CD8-positive, alpha-beta memory T cell (primary cell): ENCODE measurements at regions not wholly inside any gene's neighbourhood (a gene's known extent, or its start where the extent isn't known, plus 50 kb on each side); places are given as distances from the start of the nearest gene placed in this dataset.

Experiments
- CTCF ChIA-PET: fragments of 350-600 bp; sonication (Branson Sonifier 250); formaldehyde crosslinking; loops from one replicate; lab custom pipeline; 2021; ENCODE audit warnings: antibody characterized with exemption; lab: Charles Lee
- POLR2A ChIA-PET: fragments of 350-600 bp; sonication (Branson Sonifier 250); formaldehyde crosslinking; loops from one replicate; lab custom pipeline; 2021; ENCODE audit warnings: antibody characterized with exemption; lab: Charles Lee
- DNase-seq, 5 donors: peaks; one replicate each; pipeline versions ENCODE4 v3.0.0 to v3.0.0-alpha.2; 2020 to 2022; ENCODE audit warnings: mixed read lengths in 1 of 5
- H3K27ac ChIP-seq: one replicate; pipeline ENCODE4 v1.7.0; 2013; ENCODE audit warnings: low read depth, mild to moderate bottlenecking, low read length, moderate library complexity
- H3K27me3 ChIP-seq: 2 replicates; pipeline ENCODE4 v1.7.0; 2013; ENCODE audit warnings: low read length, mild to moderate bottlenecking; ENCODE audit not compliant: insufficient read depth, poor library complexity, severe bottlenecking
- H3K36me3 ChIP-seq: 2 replicates; pipeline ENCODE4 v1.7.0; 2013; ENCODE audit warnings: mild to moderate bottlenecking, low read length, moderate library complexity; ENCODE audit not compliant: insufficient read depth
- H3K4me1 ChIP-seq: 2 replicates; pipeline ENCODE4 v1.7.0; 2013; ENCODE audit warnings: mild to moderate bottlenecking, low read length, moderate library complexity; ENCODE audit not compliant: insufficient read depth
- H3K4me3 ChIP-seq: 2 replicates; pipeline ENCODE4 v1.7.0; 2013; ENCODE audit warnings: mild to moderate bottlenecking, low read length
- H3K9me3 ChIP-seq: 2 replicates; pipeline ENCODE4 v1.7.0; 2013; ENCODE audit warnings: mild to moderate bottlenecking, low read length
- H3K27ac Mint-ChIP-seq, 8 donors: one replicate each; pipeline ENCODE4 v1.8.0; 2020 to 2021; ENCODE audit warnings: mixed read lengths in 8 of 8, mild to moderate bottlenecking in 6 of 8, inconsistent platforms in 3 of 8, moderate library complexity in 3 of 8
- H3K27me3 Mint-ChIP-seq, 2 donors: one replicate each; pipeline ENCODE4 v1.8.0; 2020 to 2021; ENCODE audit warnings: mixed read lengths in 2 of 2, mild to moderate bottlenecking in 1 of 2, moderate library complexity in 1 of 2
- H3K36me3 Mint-ChIP-seq, 3 donors: one replicate each; pipeline ENCODE4 v1.8.0; 2020 to 2021; ENCODE audit warnings: mixed read lengths in 3 of 3, inconsistent platforms in 1 of 3, mild to moderate bottlenecking in 1 of 3
- H3K4me1 Mint-ChIP-seq, 3 donors: one replicate each; pipeline ENCODE4 v1.8.0; 2020 to 2021; ENCODE audit warnings: mixed read lengths in 3 of 3, inconsistent platforms in 1 of 3, mild to moderate bottlenecking in 1 of 3
- H3K4me3 Mint-ChIP-seq, 7 donors: one replicate each; pipeline ENCODE4 v1.8.0; 2020 to 2021; ENCODE audit warnings: mixed read lengths in 7 of 7, mild to moderate bottlenecking in 6 of 7, moderate library complexity in 4 of 7, inconsistent platforms in 2 of 7
- H3K9me3 Mint-ChIP-seq, 5 donors: one replicate each; pipeline ENCODE4 v1.8.0; 2020 to 2022; ENCODE audit warnings: mixed read lengths in 5 of 5, mild to moderate bottlenecking in 3 of 5, moderate library complexity in 2 of 5, inconsistent platforms in 1 of 5

DNA sequence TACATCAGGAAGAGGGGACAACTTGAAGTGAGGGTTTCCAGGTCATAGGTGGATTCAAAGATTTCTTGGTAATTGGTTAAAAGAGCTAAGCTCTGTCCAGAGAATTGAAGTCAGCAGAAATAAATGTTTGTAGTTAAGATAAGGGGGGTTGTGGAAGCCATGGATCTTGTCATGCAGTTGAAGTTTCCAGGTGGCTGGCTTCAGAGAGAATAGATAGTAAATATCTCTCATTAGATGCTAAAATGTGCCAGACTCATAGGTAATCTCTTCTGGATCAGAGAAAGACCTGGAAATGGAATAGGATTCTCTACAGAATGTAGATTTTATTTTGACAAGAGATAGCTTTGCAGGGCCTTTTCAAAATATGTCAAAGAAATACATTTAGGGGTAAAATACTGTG, 491.7 kb downstream of the PRR16 start:
- Mint-ChIP-seq H3K4me3 (no peak overlapping the region), H3K27me3 (peaks cover 0 to 3% of the 10 kb centered on the region in 2 donors), H3K4me1 (no peaks in the 10 kb centered on the region), H3K36me3 (no peaks in the 10 kb centered on the region), H3K9me3 (peaks cover 6 to 44% (median 19%) of the 10 kb centered on the region in 5 donors), H3K27ac (no peak overlapping the region)
- no peaks in the 10 kb centered on the region for H3K4me1 ChIP-seq
- no peak overlapping the region for H3K27ac ChIP-seq
- CTCF ChIA-PET: no interaction called here
- no peak for DNase-seq
- H3K4me3 ChIP-seq: no peak overlapping the region
- H3K36me3 ChIP-seq: no peaks in the 10 kb centered on the region
- H3K27me3 ChIP-seq: no peaks in the 10 kb centered on the region
- POLR2A ChIA-PET: no interaction called here
- H3K9me3 ChIP-seq: no peaks in the 10 kb centered on the region

DNA sequence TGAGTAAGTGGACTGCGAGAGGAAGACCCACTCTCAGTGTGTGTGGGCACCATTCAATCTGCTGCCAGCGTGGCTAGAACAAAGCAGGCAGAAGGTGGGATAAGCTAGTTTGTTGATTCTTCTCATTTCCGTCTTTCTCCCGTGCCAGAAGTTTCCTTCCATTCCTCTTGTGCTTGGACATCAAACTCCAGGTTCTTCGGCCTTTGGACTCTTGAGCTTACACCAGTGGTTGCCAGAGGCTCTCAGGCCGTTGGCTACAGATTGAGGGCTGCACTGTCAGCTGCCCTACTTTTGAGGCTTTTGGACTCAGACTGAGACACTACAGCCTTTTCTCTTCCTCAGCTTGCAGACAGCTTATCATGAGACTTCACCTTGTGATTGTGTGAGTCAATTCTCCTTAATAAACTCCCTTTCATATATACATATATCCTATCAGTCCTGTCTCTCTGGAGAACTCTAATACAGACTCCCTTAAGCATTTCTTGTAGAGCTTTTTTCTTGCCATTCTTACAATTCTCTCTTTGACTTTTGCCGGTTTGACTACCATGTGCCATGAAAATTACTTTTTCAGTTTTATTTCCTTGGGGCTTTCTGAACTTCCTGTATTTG, 494.9 kb downstream of the PRR16 start:
- H3K27me3 ChIP-seq: no peaks in the 10 kb centered on the region
- Mint-ChIP-seq H3K4me3 (no peak overlapping the region), H3K27me3 (peaks cover 0 to 3% of the 10 kb centered on the region in 2 donors), H3K4me1 (no peaks in the 10 kb centered on the region), H3K27ac (no peak overlapping the region), H3K36me3 (no peaks in the 10 kb centered on the region), H3K9me3 (peaks cover 5 to 29% (median 11%) of the 10 kb centered on the region in 5 donors)
- H3K9me3 ChIP-seq: no peaks in the 10 kb centered on the region
- H3K36me3 ChIP-seq: no peaks in the 10 kb centered on the region
- no peak overlapping the region for H3K27ac ChIP-seq
- H3K4me1 ChIP-seq: no peaks in the 10 kb centered on the region
- POLR2A ChIA-PET: no interaction called here
- DNase-seq: no peak
- CTCF ChIA-PET: no interaction called here
- no peak overlapping the region for H3K4me3 ChIP-seq

GRCh38 chr5:120960510-120960909, 496.4 kb downstream of the PRR16 start:
- Histone ChIP-seq H3K36me3 (no peaks in the 10 kb centered on the region), H3K4me1 (no peaks in the 10 kb centered on the region), H3K27ac (no peak overlapping the region), H3K27me3 (no peaks in the 10 kb centered on the region), H3K4me3 (no peak overlapping the region), H3K9me3 (no peaks in the 10 kb centered on the region)
- H3K36me3 Mint-ChIP-seq: no peaks in the 10 kb centered on the region
- H3K27ac Mint-ChIP-seq: no peak overlapping the region
- no peak for DNase-seq
- H3K4me3 Mint-ChIP-seq: no peak overlapping the region
- POLR2A ChIA-PET: no interaction called here
- peaks cover 7 to 19% (median 11%) of the 10 kb centered on the region in 5 donors for H3K9me3 Mint-ChIP-seq
- no peaks in the 10 kb centered on the region for H3K4me1 Mint-ChIP-seq
- H3K27me3 Mint-ChIP-seq: peaks cover 0 to 3% of the 10 kb centered on the region in 2 donors
- CTCF ChIA-PET: no interaction called here

DNA sequence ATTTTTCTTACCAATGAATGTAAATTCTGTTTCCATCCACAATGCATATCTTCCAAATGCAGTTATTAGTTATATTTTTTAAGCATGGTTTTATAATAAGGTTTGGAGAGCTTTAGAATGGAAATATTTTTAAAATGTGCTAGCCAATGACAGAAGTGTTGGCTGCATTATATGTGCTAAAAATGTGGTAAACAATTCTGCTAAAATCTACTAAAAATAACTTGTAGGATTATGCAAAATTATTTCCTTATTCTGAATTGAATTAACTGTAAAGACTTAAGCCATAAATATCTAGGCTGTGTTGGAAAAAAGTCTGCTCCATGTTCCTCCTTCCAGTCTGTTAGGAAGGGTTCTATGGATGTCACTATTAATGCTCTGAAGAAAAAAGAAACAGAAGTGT, 503.3 kb downstream of the PRR16 start:
- H3K4me1 ChIP-seq: no peaks in the 10 kb centered on the region
- no peaks in the 10 kb centered on the region for H3K36me3 ChIP-seq
- no peak overlapping the region for H3K4me3 ChIP-seq
- CTCF ChIA-PET: no interaction called here
- no peak overlapping the region for H3K27ac ChIP-seq
- peaks cover 9 to 24% (median 13%) of the 10 kb centered on the region in 5 donors for H3K9me3 Mint-ChIP-seq
- H3K9me3 ChIP-seq: no peaks in the 10 kb centered on the region
- H3K27me3 ChIP-seq: no peaks in the 10 kb centered on the region
- no peak overlapping the region for H3K4me3 Mint-ChIP-seq
- H3K4me1 Mint-ChIP-seq: no peaks in the 10 kb centered on the region
- no peak overlapping the region for H3K27ac Mint-ChIP-seq
- no peak for DNase-seq
- H3K36me3 Mint-ChIP-seq: no peaks in the 10 kb centered on the region
- POLR2A ChIA-PET: no interaction called here
- H3K27me3 Mint-ChIP-seq: no peaks in the 10 kb centered on the region

DNA sequence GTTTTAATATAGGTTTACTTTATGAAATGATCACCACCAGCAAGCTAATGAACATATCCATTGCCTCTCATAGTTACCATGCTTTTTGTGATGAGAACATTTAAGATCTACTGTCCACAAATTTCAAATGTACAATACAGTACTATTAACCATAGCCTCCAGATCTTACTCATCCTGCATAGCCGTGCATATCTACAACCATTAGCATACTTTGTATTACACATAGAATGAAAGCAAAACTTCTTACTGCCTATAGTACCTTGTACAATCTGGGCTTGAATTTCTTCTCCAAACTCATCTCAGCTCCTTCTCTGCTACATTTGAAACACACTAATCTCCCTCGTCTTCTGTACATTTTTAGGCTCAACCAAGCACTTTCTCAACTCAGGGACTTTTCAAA, 510.6 kb downstream of the PRR16 start:
- Histone ChIP-seq H3K27ac (no peak overlapping the region), H3K4me3 (no peak overlapping the region), H3K9me3 (no peaks in the 10 kb centered on the region), H3K36me3 (no peaks in the 10 kb centered on the region), H3K4me1 (no peaks in the 10 kb centered on the region), H3K27me3 (no peaks in the 10 kb centered on the region)
- no peak overlapping the region for H3K4me3 Mint-ChIP-seq
- POLR2A ChIA-PET: no interaction called here
- no peaks in the 10 kb centered on the region for H3K4me1 Mint-ChIP-seq
- no peaks in the 10 kb centered on the region for H3K36me3 Mint-ChIP-seq
- CTCF ChIA-PET: no interaction called here
- H3K27me3 Mint-ChIP-seq: no peaks in the 10 kb centered on the region
- peaks cover 4 to 18% (median 11%) of the 10 kb centered on the region in 5 donors for H3K9me3 Mint-ChIP-seq
- no peak for DNase-seq
- H3K27ac Mint-ChIP-seq: no peak overlapping the region

DNA sequence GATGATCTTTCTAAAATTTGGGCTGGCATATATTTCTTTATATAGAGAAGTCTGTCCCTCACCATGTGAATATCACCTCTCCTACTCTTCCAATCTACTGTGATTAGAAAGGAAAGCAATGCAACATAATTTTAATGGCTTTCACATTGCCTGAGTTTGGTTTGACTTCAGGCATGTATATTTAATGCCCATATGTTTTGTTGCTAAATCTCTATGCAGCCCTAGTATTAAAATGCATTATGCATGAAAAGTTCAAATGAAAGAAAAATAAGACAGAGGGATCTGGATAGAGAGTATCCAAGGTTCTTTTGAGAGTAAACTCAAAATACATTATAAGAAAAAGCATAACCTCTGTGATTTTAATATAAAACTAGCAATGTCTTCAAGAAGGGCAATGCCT, 518.3 kb downstream of the PRR16 start:
- no peaks in the 10 kb centered on the region for H3K27me3 ChIP-seq
- no peaks in the 10 kb centered on the region for H3K36me3 Mint-ChIP-seq
- no peaks in the 10 kb centered on the region for H3K27me3 Mint-ChIP-seq
- H3K9me3 ChIP-seq: no peaks in the 10 kb centered on the region
- H3K4me1 Mint-ChIP-seq: no peaks in the 10 kb centered on the region
- DNase-seq: no peak
- H3K4me3 Mint-ChIP-seq: no peak overlapping the region
- H3K27ac Mint-ChIP-seq: no peak overlapping the region
- CTCF ChIA-PET: no interaction called here
- POLR2A ChIA-PET: no interaction called here
- peaks cover 2 to 7% (median 3%) of the 10 kb centered on the region in 5 donors for H3K9me3 Mint-ChIP-seq
- H3K27ac ChIP-seq: no peak overlapping the region
- no peak overlapping the region for H3K4me3 ChIP-seq
- no peaks in the 10 kb centered on the region for H3K4me1 ChIP-seq
- no peaks in the 10 kb centered on the region for H3K36me3 ChIP-seq

DNA sequence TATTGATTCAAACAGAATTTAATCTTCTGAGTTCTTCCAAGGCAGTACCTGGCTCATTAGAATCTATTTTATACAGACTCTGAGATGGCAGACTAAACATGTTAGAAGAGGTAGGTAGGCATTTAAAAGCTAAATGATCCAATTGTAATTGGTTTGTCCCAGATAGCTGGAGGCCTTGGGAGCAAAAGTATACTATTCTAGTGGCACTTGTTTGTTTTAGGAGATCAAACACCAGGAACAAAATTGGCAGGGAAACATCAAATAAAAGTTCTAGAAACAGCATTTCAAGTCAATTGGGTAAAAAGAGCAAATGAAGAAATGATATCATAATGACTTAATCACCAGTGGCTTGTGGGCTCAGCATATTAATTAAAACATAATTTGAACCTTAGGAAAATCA, 521.4 kb downstream of the PRR16 start:
- H3K27me3 ChIP-seq: no peaks in the 10 kb centered on the region
- H3K4me1 Mint-ChIP-seq: no peaks in the 10 kb centered on the region
- no peaks in the 10 kb centered on the region for H3K4me1 ChIP-seq
- CTCF ChIA-PET: no interaction called here
- H3K9me3 Mint-ChIP-seq: peaks cover 0 to 10% (median 0%) of the 10 kb centered on the region in 5 donors
- no peaks in the 10 kb centered on the region for H3K27me3 Mint-ChIP-seq
- DNase-seq: no peak
- H3K4me3 Mint-ChIP-seq: no peak overlapping the region
- POLR2A ChIA-PET: no interaction called here
- H3K4me3 ChIP-seq: no peak overlapping the region
- H3K36me3 Mint-ChIP-seq: no peaks in the 10 kb centered on the region
- no peak overlapping the region for H3K27ac Mint-ChIP-seq
- no peaks in the 10 kb centered on the region for H3K36me3 ChIP-seq
- H3K9me3 ChIP-seq: no peaks in the 10 kb centered on the region
- H3K27ac ChIP-seq: no peak overlapping the region

GRCh38 chr5:120988491-120988890, 524.4 kb downstream of the PRR16 start:
- no peaks in the 10 kb centered on the region for H3K27me3 ChIP-seq
- Mint-ChIP-seq H3K27ac (no peak overlapping the region), H3K36me3 (no peaks in the 10 kb centered on the region), H3K4me1 (no peaks in the 10 kb centered on the region), H3K9me3 (peaks cover 0 to 7% (median 0%) of the 10 kb centered on the region in 5 donors), H3K27me3 (no peaks in the 10 kb centered on the region), H3K4me3 (no peak overlapping the region)
- H3K9me3 ChIP-seq: no peaks in the 10 kb centered on the region
- no peak for DNase-seq
- CTCF ChIA-PET: no interaction called here
- no peaks in the 10 kb centered on the region for H3K36me3 ChIP-seq
- H3K27ac ChIP-seq: no peak overlapping the region
- POLR2A ChIA-PET: no interaction called here
- H3K4me3 ChIP-seq: no peak overlapping the region
- H3K4me1 ChIP-seq: no peaks in the 10 kb centered on the region
